NT2/D1 (cell line): ENCODE measurements at regions not wholly inside any gene's neighbourhood (a gene's known extent, or its start where the extent isn't known, plus 50 kb on each side); places are given as distances from the start of the nearest gene placed in this dataset.

ENCODE experiments used
- SUZ12 ChIP-seq: IDR thresholded peaks from 2 replicates; pipeline ENCODE4 v1.6.1; 2011; ENCODE audit not compliant: insufficient read length, insufficient read depth; ENCODE audit errors: extremely low read depth
- YY1 ChIP-seq: IDR thresholded peaks from 2 replicates; pipeline ENCODE4 v1.6.1; 2011; ENCODE audit not compliant: insufficient read length, insufficient read depth
- ZNF274 ChIP-seq: IDR thresholded peaks from 2 replicates; pipeline ENCODE4 v1.6.1; 2011; ENCODE audit warnings: mild to moderate bottlenecking, low read depth, low read length

DNA sequence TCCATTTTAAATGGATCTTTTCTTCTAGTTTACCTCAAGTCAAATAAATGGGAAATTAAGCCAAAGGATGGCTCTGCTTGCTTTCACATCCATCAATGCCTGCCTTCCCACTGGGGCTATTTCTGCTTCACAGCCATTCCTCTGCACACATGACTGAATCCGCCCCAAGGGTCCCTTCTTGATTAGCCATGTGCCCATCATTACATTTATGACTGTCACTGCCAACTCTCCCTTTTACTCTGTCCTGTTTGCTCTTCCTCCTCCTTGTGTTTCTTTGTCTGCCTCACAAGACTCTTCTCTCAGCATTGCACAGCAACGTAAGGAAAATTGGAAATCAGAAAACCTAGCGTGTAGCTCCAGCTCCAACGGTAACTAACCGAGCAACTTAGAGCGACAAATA, 410.2 kb downstream of the TBC1D4 start:
- TF ChIP-seq ZNF274 (no peak), SUZ12 (no peak), YY1 (no peak)
